GM19452 (cell line): ENCODE measurements at regions not wholly inside any gene's neighbourhood (a gene's known extent, or its start where the extent isn't known, plus 50 kb on each side); places are given as distances from the start of the nearest gene placed in this dataset.
"Not testable (repeated sequence)": the region's sequence is repeated elsewhere in the genome, so short reads cannot be mapped to it uniquely, and the experiment has no call there.

Experiments used
- ATAC-seq: cut with Tn5 transposase; IDR thresholded peaks from one replicate; pipeline ENCODE4 v1.9.1; 2021; ENCODE audit not compliant: unreplicated experiment

DNA sequence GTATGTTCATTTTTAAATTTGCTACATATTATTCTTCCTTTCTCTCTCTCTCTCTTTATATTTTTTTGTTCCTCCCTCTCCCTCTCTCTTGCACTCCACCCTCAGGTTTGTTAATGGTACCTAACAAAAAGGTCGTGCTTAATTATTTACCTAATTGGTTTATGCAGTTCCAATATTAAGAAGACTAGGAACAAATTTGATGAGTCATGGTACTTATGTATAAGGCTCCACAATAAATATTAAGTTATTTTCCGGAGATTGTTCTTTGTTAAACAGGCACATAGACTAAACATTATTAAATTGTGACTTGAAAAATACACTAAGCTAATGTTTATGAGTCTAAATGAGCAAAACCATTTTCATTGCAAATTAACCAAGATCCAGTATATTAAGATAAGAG is 1200.8 kb upstream of the ALCAM start:
- no peak for ATAC-seq

DNA sequence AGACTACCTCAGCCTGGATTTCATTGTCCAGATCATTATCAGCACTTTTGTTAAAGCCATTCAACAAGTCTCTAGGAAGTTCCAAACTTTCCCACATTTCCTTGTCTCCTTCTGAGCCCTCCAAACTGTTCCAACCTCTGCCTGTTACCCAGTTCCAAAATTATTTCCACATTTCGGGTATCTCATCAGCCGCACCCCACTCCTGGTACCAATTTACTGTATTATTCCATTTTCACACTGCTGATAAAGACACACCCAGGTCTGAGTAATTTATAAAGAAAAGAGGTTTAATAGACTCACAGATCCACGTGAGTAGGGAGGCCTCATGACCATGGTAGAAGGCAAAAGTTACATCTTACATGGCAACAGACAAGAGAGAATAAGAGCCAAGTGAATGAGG is 1198.3 kb upstream of the ALCAM start:
- no peak for ATAC-seq

DNA sequence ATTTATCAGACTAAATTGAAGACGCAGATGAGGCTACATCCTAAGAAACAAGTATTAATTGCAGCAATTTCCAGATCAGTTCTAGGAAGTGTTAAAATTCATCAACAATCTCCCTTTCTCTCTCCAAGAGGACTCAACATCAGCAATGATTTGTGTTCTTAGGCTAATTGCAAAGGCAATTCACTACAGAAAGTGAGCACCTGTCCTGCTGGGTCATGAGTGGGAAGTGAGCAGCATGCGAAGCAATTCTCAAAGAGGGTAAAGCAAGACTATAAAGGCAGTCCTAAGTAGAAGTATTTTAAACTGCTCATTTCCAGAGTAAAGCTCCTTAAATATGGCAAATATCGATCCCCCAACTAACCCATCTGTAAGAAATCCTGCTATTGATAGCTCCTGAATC is 1191.0 kb upstream of the ALCAM start:
- no peak for ATAC-seq

DNA sequence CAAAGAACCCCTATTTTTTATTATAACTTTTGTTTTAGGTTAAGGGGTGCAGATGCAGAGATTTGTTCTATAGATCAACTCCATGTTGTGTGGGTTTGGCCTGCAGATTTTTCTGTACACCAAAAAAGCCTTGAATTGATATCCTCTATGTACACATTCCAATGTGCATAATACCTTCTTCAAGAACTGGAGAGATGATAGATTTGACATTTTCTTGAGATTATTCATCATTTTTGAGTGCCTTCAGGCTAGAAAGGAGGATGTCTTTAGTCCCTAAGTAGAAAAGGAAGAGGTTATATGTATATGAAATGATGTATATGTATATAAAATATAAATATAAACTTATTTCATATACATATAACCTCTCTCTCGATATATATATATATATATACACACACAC is 1190.0 kb upstream of the ALCAM start:
- ATAC-seq = no peak

DNA sequence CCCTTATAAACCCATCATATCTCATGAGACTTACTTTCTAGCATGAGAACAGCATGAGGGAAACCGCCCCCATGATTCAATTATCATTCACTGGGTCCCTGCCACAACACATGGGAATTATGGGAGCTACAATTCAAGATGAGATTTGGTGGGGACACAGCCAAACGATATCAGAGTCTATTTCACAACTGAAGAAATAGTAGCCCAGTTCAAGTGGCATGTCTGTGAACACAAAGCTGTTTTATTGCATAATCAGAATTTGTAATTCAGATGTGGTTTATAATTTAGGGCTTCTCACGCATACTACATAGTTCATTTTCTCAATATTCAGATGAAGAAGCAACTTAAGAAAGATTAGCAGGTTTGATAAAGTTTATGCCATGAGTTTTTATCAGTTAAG is 1188.0 kb upstream of the ALCAM start:
- no peak for ATAC-seq

DNA sequence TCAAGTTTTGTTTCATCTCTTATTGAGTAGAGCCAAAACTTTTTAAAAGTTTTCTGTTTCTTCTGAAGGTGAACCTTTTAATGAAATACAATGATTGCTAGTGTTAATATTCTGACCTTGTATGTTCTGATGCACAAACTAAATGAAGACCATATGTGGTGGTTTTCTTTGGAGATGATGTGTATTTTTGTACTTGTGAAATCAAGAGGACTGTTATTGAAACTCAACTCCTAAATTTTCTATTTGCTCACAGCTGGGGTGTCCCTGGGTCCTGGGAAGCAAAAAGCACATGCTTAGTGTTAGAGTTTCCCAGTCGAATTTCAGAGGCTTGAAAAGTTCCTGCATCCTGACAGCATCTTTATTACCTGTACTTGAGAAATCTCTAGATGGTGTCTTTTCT is 1185.8 kb upstream of the ALCAM start:
- ATAC-seq = no peak

DNA sequence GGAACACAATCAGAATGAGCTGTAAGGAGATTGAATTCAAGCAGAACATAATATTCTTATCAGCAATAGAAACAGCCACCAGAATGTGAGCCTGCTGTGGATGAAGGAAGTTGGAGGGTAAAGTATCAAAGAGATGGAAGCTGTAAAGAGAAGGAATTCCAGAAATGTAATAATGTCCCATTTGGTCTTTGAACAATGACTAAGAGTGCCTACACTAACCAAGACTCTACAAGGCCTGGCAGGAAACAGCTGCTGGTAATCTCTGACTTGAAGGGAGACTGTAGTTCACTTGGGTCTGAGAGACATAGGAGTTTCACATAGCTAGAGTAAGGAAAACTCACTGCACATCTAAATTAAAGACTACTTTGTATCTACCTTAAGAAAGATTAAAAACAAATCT is 1176.0 kb upstream of the ALCAM start:
- ATAC-seq = no peak

DNA sequence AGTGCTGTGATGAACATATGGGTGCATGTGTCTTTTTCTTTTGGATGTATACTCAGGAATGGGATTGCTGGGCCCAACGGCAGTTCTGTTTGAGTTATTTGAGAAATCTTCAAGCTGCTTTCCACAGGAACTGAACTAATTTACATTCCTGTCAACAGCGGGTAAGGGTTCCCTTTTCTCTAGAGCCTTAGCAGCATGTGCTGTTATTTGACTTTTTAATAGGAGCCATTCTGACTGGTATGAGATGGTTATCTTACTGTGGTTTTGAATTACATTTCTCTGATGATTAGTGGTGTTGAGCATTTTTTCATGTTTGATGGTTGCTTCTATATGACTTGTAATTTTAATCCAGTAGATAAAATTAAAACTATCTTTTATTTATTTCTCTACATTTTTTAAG is 1168.6 kb upstream of the ALCAM start:
- ATAC-seq = no peak

DNA sequence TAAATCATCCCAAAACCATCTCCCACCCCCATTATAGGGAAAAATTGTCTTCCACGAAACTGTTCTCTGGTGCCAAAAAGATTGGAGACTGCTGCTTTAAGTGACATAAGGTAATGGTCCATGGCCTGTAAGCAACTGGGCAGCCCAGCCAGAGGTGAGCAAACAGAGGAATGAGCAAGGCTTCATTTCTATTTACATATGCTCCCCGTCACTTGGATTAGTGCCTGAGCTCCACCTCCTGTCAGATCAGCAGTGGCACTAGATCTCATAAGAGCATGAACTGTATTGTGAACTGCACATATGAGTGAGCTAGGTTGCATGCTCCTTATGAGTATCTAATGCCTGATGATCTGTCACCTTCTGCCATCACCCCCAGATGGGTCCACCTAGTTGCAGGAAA is 1159.8 kb upstream of the ALCAM start:
- no peak for ATAC-seq

DNA sequence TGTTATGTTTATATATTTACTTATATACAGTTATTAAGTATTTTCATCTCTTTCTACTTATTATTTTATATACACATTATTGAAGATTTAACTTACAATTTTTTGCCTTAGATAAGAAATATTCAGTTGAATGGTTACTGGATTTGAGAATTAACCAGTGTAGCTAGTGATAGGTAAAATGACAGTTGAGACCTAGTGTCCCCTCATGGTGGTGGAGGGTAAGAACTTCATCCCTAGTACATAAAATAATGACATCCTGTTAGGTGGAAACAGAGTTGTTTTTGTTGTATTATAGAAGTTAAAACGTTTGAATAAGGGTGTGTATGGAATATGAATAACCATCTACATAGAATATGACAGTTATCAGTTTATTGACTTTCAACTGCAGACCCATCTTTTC is 1152.4 kb upstream of the ALCAM start:
- no peak for ATAC-seq

DNA sequence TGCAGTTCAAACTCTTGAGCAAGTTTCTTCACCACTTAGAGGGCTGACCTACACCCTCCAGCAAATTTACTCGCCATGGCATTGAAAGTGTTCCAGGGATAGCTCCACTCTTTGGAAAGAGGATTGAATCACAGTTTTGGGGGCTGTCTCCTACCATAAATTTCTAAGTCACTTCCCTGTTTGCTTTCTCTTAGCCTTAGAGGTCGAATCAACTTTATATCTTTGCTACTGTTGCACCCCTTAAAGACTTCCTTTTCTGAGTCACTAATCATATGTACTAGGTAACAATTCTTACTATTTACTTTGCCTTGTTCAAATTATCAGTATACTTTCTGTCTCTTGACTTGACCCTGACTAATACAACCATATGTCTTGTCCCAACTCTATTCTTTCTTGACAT is 1151.8 kb upstream of the ALCAM start:
- ATAC-seq = no peak

DNA sequence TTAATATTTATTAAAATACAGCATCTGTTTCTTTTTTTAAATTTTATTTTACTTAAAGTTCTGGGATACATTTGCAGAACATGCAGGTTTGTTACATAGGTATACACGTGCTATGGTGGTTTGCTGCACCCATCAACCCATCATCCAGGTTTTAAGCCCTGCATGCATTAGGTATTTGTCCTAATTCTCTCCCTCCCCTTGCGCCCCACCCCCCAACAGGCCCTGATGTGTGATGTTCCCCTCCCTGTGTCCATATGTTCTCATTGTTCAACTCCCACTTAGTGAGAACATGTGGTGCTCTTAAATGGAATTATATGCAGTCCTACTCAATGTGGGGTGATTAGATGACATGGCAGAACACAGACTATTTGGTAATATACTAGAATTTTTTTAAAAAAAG is 1147.7 kb upstream of the ALCAM start:
- ATAC-seq = not testable (repeated sequence)

DNA sequence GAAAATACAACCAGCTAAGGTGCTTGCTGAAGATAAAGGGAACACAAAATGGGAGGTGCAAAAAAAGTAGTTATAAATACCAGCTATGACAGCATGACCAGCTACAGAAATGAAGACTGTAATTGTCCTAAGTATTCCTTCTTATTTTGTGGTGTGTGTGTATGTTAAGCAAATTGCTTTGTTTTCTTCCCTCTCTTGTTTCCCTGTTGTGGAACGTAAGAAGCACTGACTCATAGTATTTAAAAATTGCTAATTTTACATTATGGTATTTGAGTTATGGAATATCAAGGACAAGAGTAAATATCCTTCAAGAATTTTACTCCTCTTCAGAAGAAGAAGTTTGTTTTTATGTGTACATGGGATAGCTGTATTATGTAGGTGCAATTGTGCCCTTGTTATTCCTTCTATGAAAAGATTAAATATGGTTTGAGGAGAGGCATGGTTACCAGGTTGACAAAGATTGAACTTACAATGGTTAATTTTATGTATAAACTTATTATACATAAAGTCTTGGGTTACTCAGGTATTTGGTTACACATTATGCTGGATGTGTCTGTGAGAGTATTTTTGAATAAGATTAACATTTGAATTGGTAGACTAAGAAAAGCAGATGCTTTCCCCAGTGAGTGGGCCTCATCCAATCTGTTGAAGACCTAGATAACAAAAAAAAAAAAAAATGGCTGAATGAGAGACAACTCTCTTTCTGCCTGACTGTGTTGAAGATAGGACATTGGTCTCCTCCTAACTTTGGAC is 1132.1 kb upstream of the ALCAM start:
- ATAC-seq = no peak

DNA sequence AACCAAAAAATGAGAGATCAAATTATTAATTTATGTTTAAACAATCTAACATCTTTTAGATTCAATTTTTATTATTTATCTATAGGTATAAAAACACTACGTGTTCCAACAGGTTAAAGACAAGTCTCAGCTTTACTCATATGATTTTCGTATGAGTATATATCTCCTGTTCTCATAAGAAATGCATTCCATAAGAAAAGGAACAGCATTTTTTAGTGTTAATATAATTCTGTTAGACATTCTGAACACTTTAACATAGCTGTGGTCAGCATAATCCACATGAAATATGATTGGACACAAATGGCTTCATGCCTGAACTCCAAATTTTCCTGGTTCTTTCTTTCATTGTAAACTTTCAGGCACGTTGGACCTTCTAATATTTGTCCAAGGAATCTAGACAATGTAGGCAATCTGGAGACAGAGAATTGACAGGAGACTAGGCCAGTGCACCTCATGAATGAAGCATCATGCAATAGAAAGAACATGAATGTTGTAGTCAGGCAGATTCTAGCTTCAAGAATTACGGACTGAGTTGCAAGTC is 1122.0 kb upstream of the ALCAM start:
- ATAC-seq = no peak

DNA sequence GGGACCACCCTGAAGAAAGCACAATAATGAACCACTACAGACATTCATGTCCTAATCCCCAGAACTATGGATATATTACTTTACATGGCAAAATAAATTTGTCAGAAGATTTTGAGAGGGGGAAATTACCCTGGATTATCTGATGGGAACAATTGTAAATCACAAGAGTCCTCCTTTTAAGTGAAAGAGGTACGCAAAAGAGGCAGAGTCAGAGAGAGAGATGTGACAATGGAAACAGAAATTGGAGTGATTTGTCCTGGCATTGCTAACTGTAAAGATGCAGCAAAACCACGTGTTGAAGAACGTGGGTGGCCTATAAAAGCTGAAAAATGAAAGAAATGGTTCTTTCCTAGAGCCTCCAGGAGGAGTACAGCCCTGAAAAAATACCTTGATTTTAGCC is 1121.4 kb upstream of the ALCAM start:
- ATAC-seq = no peak

DNA sequence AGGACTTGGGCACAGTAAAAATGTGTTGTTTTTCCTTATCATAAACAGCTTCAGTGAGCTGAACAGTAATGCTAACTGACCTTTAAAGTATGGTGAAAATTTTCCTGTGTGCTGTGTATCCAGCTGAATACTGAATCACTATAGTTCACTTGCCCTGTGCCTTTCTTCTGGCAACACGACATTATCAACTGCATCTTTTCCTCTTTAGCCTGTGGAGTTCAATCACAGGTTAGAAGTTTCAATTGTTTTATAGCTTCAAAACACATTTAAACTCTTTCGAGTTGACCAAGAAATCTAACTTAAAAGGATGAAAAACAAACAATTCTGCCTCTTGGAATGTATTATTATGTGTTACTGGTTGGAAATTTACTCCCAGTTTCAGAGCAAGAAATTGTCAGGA is 1120.7 kb upstream of the ALCAM start:
- ATAC-seq = no peak

DNA sequence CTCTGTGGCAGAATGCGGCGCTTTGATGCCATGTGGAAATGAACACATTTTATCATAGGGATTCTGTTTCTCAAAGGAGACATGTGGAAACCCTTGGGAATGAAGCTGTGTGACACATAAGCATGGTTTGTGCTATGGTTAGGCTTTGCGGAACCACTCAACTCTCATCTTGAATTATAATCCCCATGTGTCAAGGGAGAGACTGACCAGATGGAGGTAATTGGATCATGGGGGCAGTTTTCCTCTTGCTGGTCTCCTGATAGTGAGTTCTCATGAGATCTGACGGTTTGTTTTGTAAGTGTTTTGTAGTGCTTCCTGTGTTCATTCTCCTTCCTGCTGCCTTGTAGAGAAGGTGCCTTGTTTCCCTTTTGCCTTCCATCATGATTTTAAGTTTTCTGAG is 1109.2 kb upstream of the ALCAM start:
- no peak for ATAC-seq

DNA sequence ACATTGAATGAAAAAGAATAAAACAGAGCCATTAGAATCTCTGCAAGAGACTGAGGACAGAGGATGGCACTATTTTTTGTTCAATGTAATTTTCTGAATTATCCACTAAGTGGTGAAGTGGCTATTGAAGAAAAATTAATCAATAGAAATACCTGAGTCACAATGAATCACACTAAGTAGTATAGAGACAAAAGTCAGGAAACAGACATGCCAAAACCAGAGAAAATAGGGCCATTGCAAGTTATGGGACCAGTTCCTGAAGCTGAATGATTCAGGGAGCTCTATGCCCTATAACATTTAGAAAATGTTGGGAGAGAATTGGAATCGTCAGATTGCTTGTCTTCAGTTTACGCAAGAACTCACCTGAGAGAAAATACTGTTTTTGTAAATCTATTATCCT is 1103.2 kb upstream of the ALCAM start:
- ATAC-seq = no peak

DNA sequence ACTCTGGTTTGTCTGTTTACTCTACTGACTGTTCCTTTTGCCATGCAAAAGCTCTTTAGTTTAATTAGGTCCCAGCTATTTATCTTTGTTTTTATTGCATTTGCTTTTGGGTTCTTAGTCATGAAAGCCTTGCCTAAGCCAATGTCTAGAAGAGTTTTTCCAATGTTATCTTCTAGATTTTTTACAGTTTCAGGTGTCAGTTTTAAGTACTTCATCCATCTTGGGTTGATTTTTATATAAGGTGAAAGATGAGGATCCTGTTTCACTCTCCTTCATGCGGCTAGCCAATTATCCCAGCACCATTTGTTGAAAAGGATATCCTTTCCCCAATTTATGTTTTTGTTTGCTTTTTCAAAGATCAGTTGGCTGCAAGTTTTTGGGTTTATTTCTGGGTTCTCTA is 1100.5 kb upstream of the ALCAM start:
- ATAC-seq = not testable (repeated sequence)

DNA sequence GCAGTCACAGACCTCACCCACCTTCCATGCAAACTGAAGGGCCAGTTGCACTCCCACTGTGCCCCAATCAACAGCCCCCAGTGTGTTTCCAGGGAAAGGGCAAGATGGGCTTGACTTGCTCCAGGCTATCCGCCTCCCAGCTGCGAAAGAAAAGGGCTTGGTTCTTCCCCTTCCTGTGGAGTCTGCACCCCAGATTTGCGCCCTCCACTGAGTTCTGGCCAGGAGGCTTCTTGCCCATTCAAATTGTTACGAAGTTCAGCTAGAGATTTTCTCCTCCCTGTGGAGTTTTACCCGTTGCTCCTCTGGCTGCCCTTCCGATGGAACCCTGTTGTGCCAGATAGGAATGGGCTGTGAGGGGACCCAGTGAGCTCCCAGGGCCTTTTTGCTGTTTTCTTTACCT is 1096.9 kb upstream of the ALCAM start:
- ATAC-seq = no peak

DNA sequence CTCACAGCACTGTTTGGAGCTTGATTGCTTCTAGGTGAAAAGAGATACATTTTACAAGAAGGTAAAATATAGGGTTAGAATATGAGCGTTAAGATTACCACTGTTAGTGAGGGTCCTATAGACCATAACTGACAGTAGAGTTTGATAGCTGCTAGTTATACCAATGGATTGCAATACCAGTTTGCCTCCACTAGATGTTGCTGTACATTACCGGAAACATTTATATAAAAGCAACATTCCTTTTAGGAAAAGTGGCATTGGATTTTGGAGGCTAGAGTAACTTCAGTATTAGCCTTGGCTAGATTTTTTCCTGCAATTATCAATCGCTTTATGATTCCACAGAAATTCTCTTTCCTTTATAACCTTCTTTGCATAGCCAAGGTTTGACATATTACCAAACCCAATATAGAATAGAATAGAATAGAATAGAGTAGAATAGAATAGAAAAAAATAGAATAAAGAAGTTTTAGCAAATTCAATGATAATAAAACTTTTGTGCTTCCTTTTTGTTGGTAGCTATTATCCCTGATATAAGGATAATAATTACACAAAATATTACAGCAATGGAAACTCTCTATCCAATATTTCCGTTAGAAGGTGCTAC is 1093.6 kb upstream of the ALCAM start:
- no peak for ATAC-seq

DNA sequence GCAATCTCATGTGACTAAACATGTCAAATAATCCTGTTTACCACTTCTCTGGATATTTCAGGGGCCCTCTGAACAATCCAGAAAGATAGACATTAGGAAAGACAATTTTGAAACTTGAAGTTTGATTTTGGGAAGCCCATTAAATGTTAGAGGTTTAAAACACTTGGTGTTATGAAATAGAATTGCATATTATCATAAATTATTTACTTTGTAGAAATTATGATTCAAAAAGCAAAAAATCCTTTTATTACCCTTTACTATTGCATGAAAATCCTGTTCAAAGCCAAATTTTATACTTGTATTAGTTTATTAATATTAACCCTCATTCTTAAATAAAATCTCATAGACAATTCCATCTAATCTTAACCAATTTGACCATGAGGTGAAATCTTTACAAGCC is 1091.5 kb upstream of the ALCAM start:
- no peak for ATAC-seq

DNA sequence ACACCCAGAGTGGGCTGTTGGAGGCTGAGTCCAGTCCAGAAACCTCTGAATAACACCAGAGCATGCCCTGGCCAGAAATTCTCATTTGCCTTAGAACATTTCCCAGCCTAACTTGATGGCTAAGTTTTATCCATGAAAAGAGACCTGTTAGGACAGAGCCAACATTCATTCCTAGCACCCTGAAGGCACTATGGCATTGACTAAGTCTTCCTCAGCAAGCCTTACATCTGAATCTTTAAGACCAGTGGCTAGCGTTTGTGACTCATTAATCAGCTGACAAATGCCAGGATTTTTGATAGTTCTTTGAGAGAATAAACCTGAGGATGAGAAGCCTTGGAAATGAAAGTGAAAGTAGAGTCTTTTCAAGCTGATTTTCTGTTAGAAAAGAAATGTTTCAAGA is 1087.1 kb upstream of the ALCAM start:
- ATAC-seq = no peak
